Stomach (tissue), 8 donors: ENCODE measurements at regions not wholly inside any gene's neighbourhood (a gene's known extent, or its start where the extent isn't known, plus 50 kb on each side); places are given as distances from the start of the nearest gene placed in this dataset.
A peak's percentile ranks its signal among the peaks of the same experiment; 100 is the strongest.

ENCODE experiments used
- DNase-seq, 2 donors: peaks; one replicate each; pipeline versions ENCODE4 v3.0.0 to v3.0.0-alpha.2; 2013 to 2019
- H3K27ac ChIP-seq, 5 donors: fragments of 200-600 bp in 4 of 5; sonication (generic) in 4 of 5; one replicate each; pipeline ENCODE4 v1.5.1; 2013 to 2019; ENCODE audit warnings: mild to moderate bottlenecking in 1 of 5, moderate library complexity in 1 of 5
- H3K27me3 ChIP-seq, 3 donors: fragments of 200-600 bp; sonication (generic); one replicate each; pipeline ENCODE4 v1.5.1; 2017 to 2019; ENCODE audit warnings: mixed run types in 1 of 3
- H3K36me3 ChIP-seq, 4 donors: fragments of 200-600 bp; sonication (generic); 1 replicate in 3 of 4; 2 replicates in 1 of 4; pipeline ENCODE4 v1.5.1; 2016 to 2019
- H3K4me1 ChIP-seq, 4 donors: fragments of 200-600 bp; sonication (generic); one replicate each; pipeline ENCODE4 v1.5.1; 2016 to 2019
- H3K4me3 ChIP-seq, 4 donors: fragments of 200-600 bp; sonication (generic) in 3 of 4; one replicate each; pipeline ENCODE4 v1.5.1; 2016 to 2019; ENCODE audit warnings: mild to moderate bottlenecking in 1 of 4
- H3K9me3 ChIP-seq, 4 donors: fragments of 200-600 bp; sonication (generic); one replicate each; pipeline ENCODE4 v1.5.1; 2016 to 2019
- EP300 ChIP-seq: sonication (generic); formaldehyde crosslinking; IDR thresholded peaks from one replicate; pipeline ENCODE4 v1.6.1; 2017; ENCODE audit warnings: antibody characterized with exemption
- POLR2A ChIP-seq, 4 donors: fragments of 450-650 bp; IDR thresholded peaks; one replicate each; pipeline ENCODE4 v1.6.1; 2016; ENCODE audit warnings: antibody characterized with exemption in 4 of 4, control low read depth in 2 of 4, mild to moderate bottlenecking in 1 of 4, moderate library complexity in 1 of 4
- POLR2AphosphoS5 ChIP-seq, 3 donors: sonication (generic); formaldehyde crosslinking; IDR thresholded peaks; one replicate each; pipeline ENCODE4 v1.6.1; 2016; ENCODE audit warnings: antibody characterized with exemption in 3 of 3
- WGBS, 5 donors: extraction: QIAGEN DNeasy Blood & Tissue Kit in 3 of 5; methylation state at CpG; one replicate each; pipeline versions ENCODE4 v1.1.5 to v1.1.7; 2013 to 2018; 5-methylcytosine and 5-hydroxymethylcytosine counted together
- intact Hi-C: fragments of 100-400 bp; cut with DNase I; formaldehyde crosslinking; loops from one replicate; pipeline ENCODE4 v1.15.1; 2023; ENCODE audit warnings: low total_unique reads
- TF ChIP-seq, protein P1 (sequence below), 7 experiments: fragments of 450-650 bp in 4 of 7; fragments of 200-600 bp in 3 of 7; sonication (generic) in 3 of 7; IDR thresholded peaks; one replicate each; pipeline ENCODE4 v1.5.1; 2016 to 2019; ENCODE audit warnings: antibody characterized with exemption in 7 of 7, control low read depth in 2 of 7, mild to moderate bottlenecking in 1 of 7
- donor health status: healthy with polysubstance abuse.
- donor health status: Bipolar disorder and iron deficiency.
- donor health status: healthy.

DNA sequence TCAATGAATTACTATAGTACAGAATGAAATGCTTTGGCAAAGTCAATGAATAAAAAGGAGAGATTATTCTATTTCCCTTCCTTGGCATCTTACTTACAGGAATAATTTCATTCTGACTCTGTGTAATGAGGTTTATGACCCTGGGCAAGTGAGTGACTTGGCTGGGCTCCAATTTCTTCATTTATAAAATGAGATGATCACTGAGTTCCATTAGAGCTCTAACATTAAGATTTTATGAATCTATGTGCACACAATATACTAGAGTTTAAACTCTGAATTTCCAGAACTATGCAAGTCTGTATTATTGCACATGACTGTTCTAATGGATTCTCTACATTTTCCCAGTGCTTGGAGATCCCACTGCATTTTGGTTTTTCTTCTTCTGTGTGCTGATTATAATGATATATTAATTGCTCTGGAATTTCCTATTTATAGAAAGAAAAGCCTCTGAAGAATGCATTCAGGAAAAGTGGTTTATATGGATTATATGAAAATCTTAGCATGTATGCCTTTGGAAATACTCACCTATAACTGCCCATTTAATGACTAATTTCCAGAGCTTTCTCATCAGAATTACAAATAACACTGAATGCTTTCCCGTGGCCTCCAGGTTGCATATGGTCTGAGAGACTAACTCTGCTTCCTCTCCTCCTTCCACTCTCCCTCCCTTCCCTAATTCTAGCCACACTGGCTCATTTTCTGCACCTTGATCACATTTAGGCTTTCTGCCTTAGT lies 97.4 kb upstream of the CHRM3 start:
- no peaks in the 10 kb centered on the region for H3K4me1 ChIP-seq
- intact Hi-C loops: no loop called here
- H3K27ac ChIP-seq: no peak overlapping the region
- H3K9me3 ChIP-seq: no peaks in the 10 kb centered on the region
- H3K4me3 ChIP-seq: no peak overlapping the region
- TF ChIP-seq, protein P1, sequence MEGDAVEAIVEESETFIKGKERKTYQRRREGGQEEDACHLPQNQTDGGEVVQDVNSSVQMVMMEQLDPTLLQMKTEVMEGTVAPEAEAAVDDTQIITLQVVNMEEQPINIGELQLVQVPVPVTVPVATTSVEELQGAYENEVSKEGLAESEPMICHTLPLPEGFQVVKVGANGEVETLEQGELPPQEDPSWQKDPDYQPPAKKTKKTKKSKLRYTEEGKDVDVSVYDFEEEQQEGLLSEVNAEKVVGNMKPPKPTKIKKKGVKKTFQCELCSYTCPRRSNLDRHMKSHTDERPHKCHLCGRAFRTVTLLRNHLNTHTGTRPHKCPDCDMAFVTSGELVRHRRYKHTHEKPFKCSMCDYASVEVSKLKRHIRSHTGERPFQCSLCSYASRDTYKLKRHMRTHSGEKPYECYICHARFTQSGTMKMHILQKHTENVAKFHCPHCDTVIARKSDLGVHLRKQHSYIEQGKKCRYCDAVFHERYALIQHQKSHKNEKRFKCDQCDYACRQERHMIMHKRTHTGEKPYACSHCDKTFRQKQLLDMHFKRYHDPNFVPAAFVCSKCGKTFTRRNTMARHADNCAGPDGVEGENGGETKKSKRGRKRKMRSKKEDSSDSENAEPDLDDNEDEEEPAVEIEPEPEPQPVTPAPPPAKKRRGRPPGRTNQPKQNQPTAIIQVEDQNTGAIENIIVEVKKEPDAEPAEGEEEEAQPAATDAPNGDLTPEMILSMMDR (IDR thresholded peaks at IDR 0.05): no peak
- TF ChIP-seq POLR2A (IDR thresholded peaks at IDR 0.05): no peak
- TF ChIP-seq POLR2AphosphoS5 (IDR thresholded peaks at IDR 0.05): no peak
- no peak for TF ChIP-seq EP300
- WGBS, 5 donors: 37 to 78% (median 63%) methylated on average over 1 of the region's 1 CpG
- DNase-seq: peak in 1 of 2 donors; percentile 12
- H3K27me3 ChIP-seq: no peaks in the 10 kb centered on the region
- no peaks in the 10 kb centered on the region for H3K36me3 ChIP-seq

DNA sequence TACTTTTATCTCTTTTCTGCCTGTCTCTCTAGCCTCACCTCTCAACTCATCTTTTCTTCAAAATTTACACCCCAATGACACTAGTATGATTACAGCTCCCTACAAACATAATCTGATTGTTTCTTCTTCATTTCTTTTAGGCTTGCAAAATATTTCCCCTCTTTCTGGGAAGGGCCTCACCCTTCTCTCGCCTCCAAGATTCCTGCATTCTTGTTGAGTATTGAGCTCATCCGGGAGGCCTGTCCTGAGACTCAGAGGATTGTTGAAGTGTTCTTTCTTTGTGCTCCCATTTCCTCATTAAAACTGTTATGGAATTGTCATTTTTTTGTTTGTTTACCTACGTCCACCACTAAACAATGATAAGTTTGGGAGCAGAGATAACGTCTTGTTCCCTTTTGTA lies 99.1 kb upstream of the CHRM3 start:
- intact Hi-C loops: no loop called here
- H3K36me3 ChIP-seq: no peaks in the 10 kb centered on the region
- H3K27me3 ChIP-seq: no peaks in the 10 kb centered on the region
- no peak overlapping the region for H3K27ac ChIP-seq
- 75 to 82% (median 78%) methylated on average over 4 of the region's 4 CpGs for WGBS, 5 donors
- DNase-seq: no peak
- no peaks in the 10 kb centered on the region for H3K9me3 ChIP-seq
- no peaks in the 10 kb centered on the region for H3K4me1 ChIP-seq
- no peak for TF ChIP-seq POLR2AphosphoS5 (IDR thresholded peaks at IDR 0.05)
- no peak for TF ChIP-seq POLR2A (IDR thresholded peaks at IDR 0.05)
- no peak for TF ChIP-seq EP300
- TF ChIP-seq, protein P1 (IDR thresholded peaks at IDR 0.05): no peak
- H3K4me3 ChIP-seq: no peak overlapping the region

DNA sequence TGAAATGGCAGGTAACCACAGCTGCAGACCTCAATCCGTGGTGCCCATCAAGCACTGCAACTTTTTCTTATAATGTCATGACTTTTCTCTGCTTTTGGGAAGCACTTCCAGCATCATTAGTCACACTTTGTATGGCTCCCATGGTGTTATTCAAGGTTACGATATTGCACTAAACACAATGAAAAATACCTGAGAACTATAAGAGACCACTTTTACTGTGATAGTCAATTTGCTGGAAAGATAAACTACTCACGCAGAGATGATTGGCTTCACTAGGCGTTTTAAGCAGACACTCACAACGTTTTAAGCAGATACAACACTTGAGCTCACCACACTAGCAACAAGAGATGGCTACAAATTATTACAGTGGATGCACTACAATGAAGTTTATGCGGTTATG lies 103.2 kb upstream of the CHRM3 start:
- TF ChIP-seq POLR2AphosphoS5 (IDR thresholded peaks at IDR 0.05): no peak
- TF ChIP-seq EP300: no peak
- no peak for TF ChIP-seq POLR2A (IDR thresholded peaks at IDR 0.05)
- TF ChIP-seq, protein P1 (IDR thresholded peaks at IDR 0.05): no peak
- intact Hi-C loops: no loop called here
- no peaks in the 10 kb centered on the region for H3K36me3 ChIP-seq
- H3K9me3 ChIP-seq: no peaks in the 10 kb centered on the region
- no peak overlapping the region for H3K4me3 ChIP-seq
- DNase-seq: no peak
- H3K27me3 ChIP-seq: no peaks in the 10 kb centered on the region
- WGBS, 5 donors: 76 to 85% (median 79%) methylated on average over 6 of the region's 6 CpGs
- no peak overlapping the region for H3K27ac ChIP-seq
- H3K4me1 ChIP-seq: no peaks in the 10 kb centered on the region

DNA sequence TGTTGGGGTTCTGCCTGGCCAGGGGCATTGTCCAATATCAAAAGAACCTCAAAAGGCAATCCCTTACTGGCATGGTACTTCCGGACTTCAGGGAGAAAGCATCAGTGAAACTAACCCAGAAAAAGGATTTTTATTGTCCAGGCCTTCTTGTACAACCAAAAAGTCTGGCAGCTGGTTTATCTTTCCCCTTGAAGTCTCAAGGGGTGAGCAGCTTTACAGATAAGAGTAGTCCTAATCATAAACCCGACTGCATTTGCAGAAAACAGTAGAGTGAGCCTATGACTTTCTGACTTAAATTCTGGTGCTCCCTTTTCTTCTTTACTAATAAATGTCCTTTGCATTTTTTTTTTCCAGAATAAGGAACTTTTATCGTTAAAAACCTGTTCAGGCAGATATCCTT lies 104.0 kb upstream of the CHRM3 start:
- Histone ChIP-seq H3K4me3 (no peak overlapping the region), H3K9me3 (no peaks in the 10 kb centered on the region), H3K27me3 (no peaks in the 10 kb centered on the region), H3K27ac (no peak overlapping the region), H3K4me1 (no peaks in the 10 kb centered on the region), H3K36me3 (no peaks in the 10 kb centered on the region)
- intact Hi-C loops: no loop called here
- no peak for DNase-seq
- WGBS, 5 donors: 31 to 40% (median 35%) methylated on average over 3 of the region's 3 CpGs
- TF ChIP-seq EP300 (no peak), POLR2AphosphoS5 (IDR thresholded peaks at IDR 0.05) (no peak), POLR2A (IDR thresholded peaks at IDR 0.05) (no peak)
- TF ChIP-seq, protein P1 (IDR thresholded peaks at IDR 0.05): no peak
